ENCODE measurements at regions not wholly inside any gene's neighbourhood (a gene's known extent, or its start where the extent isn't known, plus 50 kb on each side); places are given as distances from the start of the nearest gene placed in this dataset.

GRCh38 chr5:61701877-61702602 is 370.0 kb downstream of the ZSWIM6 start:
- H3K4me3 Mint-ChIP-seq, result no peak overlapping the region
- no peak for DNase-seq (ENCODE audit: low spot score)
- H3K9me3 Mint-ChIP-seq, result no peaks in the 10 kb centered on the region
- no peak overlapping the region for H3K27ac Mint-ChIP-seq
- no peak for ATAC-seq
- peaks cover 7 to 12% of the 10 kb centered on the region in 2 donors for H3K27me3 Mint-ChIP-seq
- H3K36me3 Mint-ChIP-seq, result no peaks in the 10 kb centered on the region
- H3K4me1 Mint-ChIP-seq (ENCODE audit: low read depth in 2 of 2), result no peaks in the 10 kb centered on the region

GRCh38 chr5:61702784-61703183 is 370.7 kb downstream of the ZSWIM6 start:
- H3K4me3 Mint-ChIP-seq, result no peak overlapping the region
- no peak for DNase-seq (ENCODE audit: low spot score)
- no peaks in the 10 kb centered on the region for H3K36me3 Mint-ChIP-seq
- no peaks in the 10 kb centered on the region for H3K9me3 Mint-ChIP-seq
- no peak overlapping the region for H3K27ac Mint-ChIP-seq
- H3K4me1 Mint-ChIP-seq (ENCODE audit: low read depth in 2 of 2), result no peaks in the 10 kb centered on the region
- peaks cover 7 to 12% of the 10 kb centered on the region in 2 donors for H3K27me3 Mint-ChIP-seq
- ATAC-seq, result no peak

DNA sequence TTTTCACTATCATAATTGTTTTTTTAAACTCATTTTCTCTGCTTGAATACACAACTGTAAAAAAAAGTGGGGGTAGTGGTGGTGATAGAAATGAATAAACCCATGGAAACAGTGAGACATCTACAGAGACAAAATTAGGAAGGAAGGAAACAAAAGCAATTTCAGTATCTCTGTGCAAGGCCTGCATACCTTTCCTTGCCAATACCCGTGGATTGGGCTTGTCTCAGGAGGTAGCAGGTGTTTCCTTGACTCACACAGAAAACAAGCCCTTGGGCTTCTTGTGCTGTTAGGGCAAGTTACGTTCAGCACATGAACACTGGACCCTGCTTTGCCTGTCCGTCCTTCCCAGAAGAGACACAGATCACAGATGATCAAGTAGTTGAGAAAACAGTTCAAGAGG is 372.2 kb downstream of the ZSWIM6 start:
- DNase-seq (ENCODE audit: low spot score) (no peak), ATAC-seq (no peak)
- no peak overlapping the region for H3K4me3 Mint-ChIP-seq
- H3K27ac Mint-ChIP-seq, result no peak overlapping the region
- peaks cover 4% of the 10 kb centered on the region for H3K9me3 Mint-ChIP-seq
- peaks cover 7 to 17% of the 10 kb centered on the region in 2 donors for H3K27me3 Mint-ChIP-seq
- no peaks in the 10 kb centered on the region for H3K4me1 Mint-ChIP-seq (ENCODE audit: low read depth in 2 of 2)
- no peaks in the 10 kb centered on the region for H3K36me3 Mint-ChIP-seq

GRCh38 chr5:61706751-61707150 is 374.7 kb downstream of the ZSWIM6 start:
- no peaks in the 10 kb centered on the region for H3K4me1 Mint-ChIP-seq (ENCODE audit: low read depth in 2 of 2)
- H3K27ac Mint-ChIP-seq, result no peak overlapping the region

DNA sequence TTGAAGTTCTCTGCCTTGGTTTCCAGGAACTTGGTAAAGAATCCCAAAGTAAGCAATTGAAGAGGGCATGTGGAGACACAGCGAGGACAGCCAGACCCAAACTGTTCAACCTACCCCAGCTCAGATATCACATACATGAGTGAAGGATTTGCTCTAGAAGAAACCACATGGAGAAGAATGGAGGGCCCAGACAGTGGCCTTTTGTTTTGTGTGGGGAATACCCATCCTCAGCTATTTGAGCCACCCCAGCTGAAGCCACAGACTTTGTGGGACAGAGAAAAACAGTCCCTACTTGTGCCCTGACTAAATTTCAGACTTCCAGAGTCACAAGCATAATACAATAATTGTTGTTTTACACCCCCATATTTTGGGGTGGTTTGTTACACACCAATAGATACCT is 387.1 kb downstream of the ZSWIM6 start:
- Mint-ChIP-seq H3K4me1 (ENCODE audit: low read depth in 2 of 2) (no peaks in the 10 kb centered on the region), H3K9me3 (peaks cover 15% of the 10 kb centered on the region), H3K36me3 (no peaks in the 10 kb centered on the region), H3K27ac (no peak overlapping the region), H3K27me3 (peaks cover 2 to 15% of the 10 kb centered on the region in 2 donors), H3K4me3 (no peak overlapping the region)
- no peak for DNase-seq (ENCODE audit: low spot score)
- ATAC-seq, result no peak

More at GRCh38 chr5:61706751-61707150, 374.7 kb downstream of the ZSWIM6 start:
- H3K9me3 Mint-ChIP-seq, result peaks cover 13% of the 10 kb centered on the region
- H3K36me3 Mint-ChIP-seq, result no peaks in the 10 kb centered on the region
- peaks cover 10 to 17% of the 10 kb centered on the region in 2 donors for H3K27me3 Mint-ChIP-seq
- DNase-seq (ENCODE audit: low spot score), result no peak
- ATAC-seq, result no peak
- H3K4me3 Mint-ChIP-seq, result no peak overlapping the region

GRCh38 chr5:61720829-61721228 is 388.8 kb downstream of the ZSWIM6 start:
- H3K4me3 Mint-ChIP-seq, result no peak overlapping the region
- no peak for ATAC-seq
- no peaks in the 10 kb centered on the region for H3K4me1 Mint-ChIP-seq (ENCODE audit: low read depth in 2 of 2)
- H3K27ac Mint-ChIP-seq, result no peak overlapping the region
- H3K27me3 Mint-ChIP-seq, result peaks cover 3 to 20% of the 10 kb centered on the region in 2 donors
- DNase-seq (ENCODE audit: low spot score), result no peak
- peaks cover 15% of the 10 kb centered on the region for H3K9me3 Mint-ChIP-seq
- no peaks in the 10 kb centered on the region for H3K36me3 Mint-ChIP-seq

DNA sequence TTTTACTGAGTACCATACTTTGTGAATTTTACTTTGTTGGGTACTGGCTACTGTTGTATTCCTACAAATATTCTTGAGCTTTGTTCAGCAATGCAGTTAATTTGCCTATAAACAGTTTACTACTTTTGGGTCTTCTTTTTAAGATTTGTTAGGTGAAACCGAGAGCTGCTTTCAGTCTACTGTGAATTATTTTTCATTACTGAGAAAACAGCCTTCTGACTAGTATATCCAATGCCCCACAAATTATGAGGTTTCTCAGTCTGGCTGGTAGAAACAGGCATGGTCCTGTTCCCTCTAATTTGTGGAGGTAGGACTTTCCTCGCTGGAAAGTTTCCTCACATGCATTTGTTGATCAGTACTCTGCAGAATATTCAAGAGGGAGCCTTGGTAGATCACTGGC is 392.0 kb downstream of the ZSWIM6 start:
- Mint-ChIP-seq H3K4me3 (no peak overlapping the region), H3K9me3 (peaks cover 10% of the 10 kb centered on the region), H3K4me1 (ENCODE audit: low read depth in 2 of 2) (no peaks in the 10 kb centered on the region), H3K27me3 (peaks cover 3 to 23% of the 10 kb centered on the region in 2 donors), H3K27ac (no peak overlapping the region), H3K36me3 (no peaks in the 10 kb centered on the region)
- ATAC-seq (no peak), DNase-seq (ENCODE audit: low spot score) (no peak)

DNA sequence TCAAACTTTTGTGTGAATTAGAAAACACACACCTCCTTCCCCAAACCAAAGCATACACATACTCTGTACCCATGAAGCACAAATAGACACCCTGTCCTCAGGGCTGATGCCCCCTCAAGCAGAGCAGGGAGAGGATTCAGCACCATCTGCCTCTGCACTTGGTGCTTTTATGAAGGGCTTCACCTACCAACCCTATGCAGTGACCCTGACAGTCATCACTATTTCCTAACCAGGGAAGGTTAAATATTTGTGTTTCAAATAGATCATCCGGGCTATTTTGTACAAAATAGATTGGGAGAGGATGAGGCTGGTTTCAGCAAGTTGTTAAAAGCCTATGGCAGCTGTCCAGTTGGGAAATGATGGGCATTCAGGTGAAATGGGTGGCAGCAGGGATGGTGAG is 396.2 kb downstream of the ZSWIM6 start:
- H3K36me3 Mint-ChIP-seq, result no peaks in the 10 kb centered on the region
- H3K4me1 Mint-ChIP-seq (ENCODE audit: low read depth in 2 of 2), result no peaks in the 10 kb centered on the region
- H3K9me3 Mint-ChIP-seq, result peaks cover 4% of the 10 kb centered on the region
- H3K27ac Mint-ChIP-seq, result no peak overlapping the region
- H3K4me3 Mint-ChIP-seq, result no peak overlapping the region
- DNase-seq (ENCODE audit: low spot score) (no peak), ATAC-seq (no peak)
- peaks cover 16 to 56% of the 10 kb centered on the region in 2 donors for H3K27me3 Mint-ChIP-seq

- ATAC-seq (no peak), DNase-seq (ENCODE audit: low spot score) (no peak)
- Mint-ChIP-seq H3K27me3 (peaks cover 14 to 44% of the 10 kb centered on the region in 2 donors), H3K4me1 (ENCODE audit: low read depth in 2 of 2) (no peaks in the 10 kb centered on the region), H3K27ac (no peak overlapping the region), H3K4me3 (no peak overlapping the region), H3K9me3 (no peaks in the 10 kb centered on the region), H3K36me3 (no peaks in the 10 kb centered on the region)
These were observed 398.8 kb downstream of the ZSWIM6 start for GRCh38 chr5:61730866-61731265.

GRCh38 chr5:61731267-61731945 is 399.3 kb downstream of the ZSWIM6 start:
- H3K4me3 Mint-ChIP-seq, result no peak overlapping the region
- peaks cover 12 to 41% of the 10 kb centered on the region in 2 donors for H3K27me3 Mint-ChIP-seq
- H3K9me3 Mint-ChIP-seq, result no peaks in the 10 kb centered on the region
- no peaks in the 10 kb centered on the region for H3K36me3 Mint-ChIP-seq
- H3K4me1 Mint-ChIP-seq (ENCODE audit: low read depth in 2 of 2), result no peaks in the 10 kb centered on the region
- DNase-seq (ENCODE audit: low spot score) (no peak), ATAC-seq (no peak)
- no peak overlapping the region for H3K27ac Mint-ChIP-seq

DNA sequence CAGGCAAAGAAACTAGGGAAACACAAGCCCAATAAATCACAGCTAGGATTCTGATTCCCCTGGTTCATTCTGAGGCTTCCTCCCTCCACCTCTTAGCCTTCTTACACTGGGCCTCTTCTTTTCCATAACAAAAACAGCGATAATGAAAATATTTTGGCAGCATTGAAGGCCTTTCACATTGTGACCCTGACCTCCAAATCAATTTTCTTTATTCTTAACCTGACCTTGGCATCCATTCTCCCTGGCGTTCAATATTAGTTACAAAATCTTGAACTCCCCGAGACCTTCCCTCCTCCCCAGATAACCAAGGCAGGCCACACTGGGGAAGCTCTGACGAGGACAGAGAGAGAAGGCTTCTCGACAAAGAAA is 399.9 kb downstream of the ZSWIM6 start:
- peaks cover 12 to 41% of the 10 kb centered on the region in 2 donors for H3K27me3 Mint-ChIP-seq
- no peaks in the 10 kb centered on the region for H3K36me3 Mint-ChIP-seq
- H3K9me3 Mint-ChIP-seq, result no peaks in the 10 kb centered on the region
- no peaks in the 10 kb centered on the region for H3K4me1 Mint-ChIP-seq (ENCODE audit: low read depth in 2 of 2)
- H3K4me3 Mint-ChIP-seq, result no peak overlapping the region
- ATAC-seq (no peak), DNase-seq (ENCODE audit: low spot score) (no peak)
- no peak overlapping the region for H3K27ac Mint-ChIP-seq

DNA sequence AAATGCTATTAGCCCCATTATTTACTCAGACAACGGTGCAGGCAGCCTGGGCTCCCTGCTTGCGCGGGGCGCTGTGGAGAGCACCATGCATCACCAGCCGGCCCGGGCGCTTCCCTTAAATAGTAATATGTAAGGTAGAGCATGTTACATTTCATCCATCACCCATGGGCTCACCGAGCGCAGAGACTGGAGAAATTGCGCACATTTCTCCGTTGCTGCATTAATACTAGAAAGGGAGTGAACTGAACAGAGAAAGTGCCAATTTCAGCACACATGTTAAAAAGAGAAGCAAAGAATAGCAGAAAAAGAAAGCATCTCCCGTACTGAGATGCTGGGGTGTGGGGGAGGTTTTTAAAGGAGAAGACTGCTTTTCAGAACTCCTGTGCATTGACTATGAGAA is 400.3 kb downstream of the ZSWIM6 start:
- Mint-ChIP-seq H3K27me3 (peaks cover 12 to 41% of the 10 kb centered on the region in 2 donors), H3K4me3 (no peak overlapping the region), H3K27ac (no peak overlapping the region), H3K36me3 (no peaks in the 10 kb centered on the region), H3K9me3 (no peaks in the 10 kb centered on the region), H3K4me1 (ENCODE audit: low read depth in 2 of 2) (no peaks in the 10 kb centered on the region)
- ATAC-seq (no peak), DNase-seq (ENCODE audit: low spot score) (no peak)

GRCh38 chr5:61732796-61733195 is 400.7 kb downstream of the ZSWIM6 start:
- DNase-seq (ENCODE audit: low spot score) (no peak), ATAC-seq (no peak)
- no peaks in the 10 kb centered on the region for H3K4me1 Mint-ChIP-seq (ENCODE audit: low read depth in 2 of 2)
- peaks cover 12 to 41% of the 10 kb centered on the region in 2 donors for H3K27me3 Mint-ChIP-seq
- H3K36me3 Mint-ChIP-seq, result no peaks in the 10 kb centered on the region
- no peak overlapping the region for H3K27ac Mint-ChIP-seq
- no peaks in the 10 kb centered on the region for H3K9me3 Mint-ChIP-seq
- no peak overlapping the region for H3K4me3 Mint-ChIP-seq

DNA sequence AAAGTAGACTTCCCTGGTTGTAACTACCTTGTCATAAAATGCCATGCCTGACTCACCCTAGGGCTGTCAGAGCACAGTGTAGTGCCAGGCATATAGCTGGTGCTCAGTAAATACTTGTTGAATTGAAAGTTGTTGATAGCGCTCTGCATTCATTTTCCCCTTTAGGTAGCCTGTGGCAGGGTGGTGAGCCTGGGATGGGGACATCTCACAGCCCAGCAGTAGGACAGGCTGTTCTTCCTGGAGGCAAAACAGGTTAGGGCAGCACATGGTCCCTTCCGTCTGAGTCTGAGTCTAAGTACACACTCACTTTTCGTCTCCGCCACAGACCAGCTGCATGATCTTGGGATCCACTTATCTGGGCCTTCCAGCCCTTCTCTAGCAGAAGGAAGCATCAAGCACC is 401.9 kb downstream of the ZSWIM6 start:
- ATAC-seq (peak in 1 of 2 donors; percentile 33), DNase-seq (ENCODE audit: low spot score) (no peak)
- no peak overlapping the region for H3K27ac Mint-ChIP-seq
- no peaks in the 10 kb centered on the region for H3K36me3 Mint-ChIP-seq
- H3K4me1 Mint-ChIP-seq (ENCODE audit: low read depth in 2 of 2), result no peaks in the 10 kb centered on the region
- H3K4me3 Mint-ChIP-seq, result no peak overlapping the region
- H3K9me3 Mint-ChIP-seq, result no peaks in the 10 kb centered on the region
- H3K27me3 Mint-ChIP-seq, result peaks cover 12 to 41% of the 10 kb centered on the region in 2 donors
